Astrocyte of the hippocampus (primary cell): ENCODE measurements at regions not wholly inside any gene's neighbourhood (a gene's known extent, or its start where the extent isn't known, plus 50 kb on each side); places are given as distances from the start of the nearest gene placed in this dataset.

ENCODE experiments used
- DNase-seq: peaks from one replicate; pipeline ENCODE4 v3.0.0; 2011; ENCODE audit warnings: low read depth, low spot score

- DNase-seq: peak; percentile 84
Measured at GRCh38 chr1:181424786-181425403, 58.4 kb upstream of the CACNA1E start.

DNA sequence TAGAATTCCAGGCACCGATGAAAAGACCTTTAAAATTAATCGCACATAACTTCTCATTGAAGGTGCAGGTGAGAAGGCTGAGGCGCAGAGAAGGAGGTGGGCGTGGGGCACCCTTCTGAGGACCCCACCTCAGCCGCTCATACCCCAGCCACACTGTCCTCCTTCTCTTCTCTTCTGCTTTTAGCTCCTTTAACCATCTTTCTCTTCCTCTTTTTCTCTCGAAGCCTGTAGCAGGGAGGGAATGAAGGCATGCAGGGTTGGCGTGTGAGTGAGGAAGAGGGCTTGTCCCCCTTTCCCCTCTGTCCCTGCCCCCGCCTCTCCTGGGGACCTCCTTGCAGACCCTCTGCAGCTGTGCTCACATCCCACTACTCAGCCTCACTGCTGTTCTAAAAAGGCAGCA, 57.8 kb upstream of the CACNA1E start:
- DNase-seq: no peak

DNA sequence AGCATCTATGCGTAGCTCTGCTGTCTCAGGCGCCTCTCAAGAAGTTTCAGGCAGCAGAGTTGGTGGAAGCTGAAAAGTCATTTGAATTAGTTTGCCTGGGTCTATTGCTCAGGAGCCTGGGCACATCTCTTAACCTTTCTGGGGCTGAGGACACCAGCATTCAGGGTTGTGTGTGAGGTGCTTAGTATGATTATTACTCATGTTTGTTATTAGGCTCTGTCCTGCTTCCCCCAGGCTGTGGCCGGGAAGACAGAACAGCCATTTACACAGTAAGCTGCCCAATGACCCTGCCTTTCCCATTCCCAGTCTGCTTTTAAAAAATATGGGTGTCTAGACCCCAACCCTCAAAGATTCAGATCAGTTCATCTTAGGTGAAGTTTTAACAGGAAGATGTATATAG, 53.9 kb upstream of the CACNA1E start:
- DNase-seq: no peak

GRCh38 chr1:181430015-181430885, 53.1 kb upstream of the CACNA1E start:
- DNase-seq: peak; percentile 2
